Type B pancreatic cell (in vitro differentiated cells): ENCODE measurements at regions not wholly inside any gene's neighbourhood (a gene's known extent, or its start where the extent isn't known, plus 50 kb on each side); places are given as distances from the start of the nearest gene placed in this dataset.

Experiments
- DNase-seq: peaks from one replicate; pipeline ENCODE4 v3.0.0; 2021; ENCODE audit warnings: mixed read lengths; ENCODE audit not compliant: unreplicated experiment; ENCODE audit errors: extremely low spot score
- H3K27ac Mint-ChIP-seq: 2 replicates; pipeline ENCODE4 v1.8.0; 2021; ENCODE audit warnings: mild to moderate bottlenecking, mixed read lengths
- H3K27me3 Mint-ChIP-seq: 2 replicates; pipeline ENCODE4 v1.8.0; 2021; ENCODE audit warnings: mixed read lengths
- H3K36me3 Mint-ChIP-seq: 2 replicates; pipeline ENCODE4 v1.8.0; 2021; ENCODE audit warnings: mixed read lengths
- H3K4me1 Mint-ChIP-seq: one replicate; pipeline ENCODE4 v1.8.0; 2021; ENCODE audit warnings: mixed read lengths; ENCODE audit not compliant: unreplicated experiment
- H3K4me3 Mint-ChIP-seq: 2 replicates; pipeline ENCODE4 v1.8.0; 2021; ENCODE audit warnings: mild to moderate bottlenecking, mixed read lengths
- H3K9me3 Mint-ChIP-seq: 2 replicates; pipeline ENCODE4 v1.8.0; 2021; ENCODE audit warnings: mixed read lengths
- TF ChIP-seq, protein P1 (sequence below): fragments of 200-600 bp; sonication (generic); conservative IDR thresholded peaks from 2 replicates; pipeline ENCODE4 v1.5.0; 2021; ENCODE audit warnings: antibody characterized with exemption, mild to moderate bottlenecking

DNA sequence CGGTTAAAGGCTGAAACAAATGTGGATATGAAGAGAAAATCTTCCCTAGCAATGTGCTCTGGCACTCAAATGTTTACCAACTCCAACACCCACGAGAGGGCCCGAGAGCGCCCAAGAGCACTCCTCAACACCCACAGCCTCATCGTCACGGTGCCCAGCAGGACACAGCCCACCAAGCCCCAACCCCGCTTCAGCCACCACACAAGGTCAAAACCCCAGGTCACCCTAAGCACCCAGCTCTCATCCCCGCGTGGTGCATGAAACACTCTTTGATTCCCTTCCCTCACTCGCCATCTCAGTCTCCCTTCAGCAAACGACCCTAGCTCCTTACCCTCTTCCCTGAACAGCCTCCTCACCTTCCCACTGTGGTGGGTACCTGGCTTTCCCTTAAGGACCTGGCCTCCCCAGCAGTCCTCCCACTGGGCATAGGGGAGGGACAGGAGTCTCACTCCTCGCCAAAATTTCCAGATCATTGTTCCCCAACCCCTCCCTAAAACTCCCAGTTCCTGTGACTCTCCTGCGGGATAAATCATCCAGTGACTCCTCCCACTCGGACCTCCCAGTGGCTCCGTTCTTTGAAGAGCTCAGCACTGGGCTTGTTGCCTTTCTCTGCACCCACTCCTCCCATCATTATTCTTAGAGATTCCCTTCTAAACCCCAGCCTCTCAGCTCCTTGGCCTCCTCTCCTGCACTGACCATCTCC lies 170.4 kb upstream of the SYT6 start:
- Mint-ChIP-seq H3K4me3 (no peak overlapping the region), H3K4me1 (no peaks in the 10 kb centered on the region), H3K27ac (no peak overlapping the region), H3K27me3 (peaks cover 4% of the 10 kb centered on the region), H3K9me3 (no peaks in the 10 kb centered on the region), H3K36me3 (no peaks in the 10 kb centered on the region)
- DNase-seq: no peak
- TF ChIP-seq, protein P1, sequence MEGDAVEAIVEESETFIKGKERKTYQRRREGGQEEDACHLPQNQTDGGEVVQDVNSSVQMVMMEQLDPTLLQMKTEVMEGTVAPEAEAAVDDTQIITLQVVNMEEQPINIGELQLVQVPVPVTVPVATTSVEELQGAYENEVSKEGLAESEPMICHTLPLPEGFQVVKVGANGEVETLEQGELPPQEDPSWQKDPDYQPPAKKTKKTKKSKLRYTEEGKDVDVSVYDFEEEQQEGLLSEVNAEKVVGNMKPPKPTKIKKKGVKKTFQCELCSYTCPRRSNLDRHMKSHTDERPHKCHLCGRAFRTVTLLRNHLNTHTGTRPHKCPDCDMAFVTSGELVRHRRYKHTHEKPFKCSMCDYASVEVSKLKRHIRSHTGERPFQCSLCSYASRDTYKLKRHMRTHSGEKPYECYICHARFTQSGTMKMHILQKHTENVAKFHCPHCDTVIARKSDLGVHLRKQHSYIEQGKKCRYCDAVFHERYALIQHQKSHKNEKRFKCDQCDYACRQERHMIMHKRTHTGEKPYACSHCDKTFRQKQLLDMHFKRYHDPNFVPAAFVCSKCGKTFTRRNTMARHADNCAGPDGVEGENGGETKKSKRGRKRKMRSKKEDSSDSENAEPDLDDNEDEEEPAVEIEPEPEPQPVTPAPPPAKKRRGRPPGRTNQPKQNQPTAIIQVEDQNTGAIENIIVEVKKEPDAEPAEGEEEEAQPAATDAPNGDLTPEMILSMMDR: no peak

DNA sequence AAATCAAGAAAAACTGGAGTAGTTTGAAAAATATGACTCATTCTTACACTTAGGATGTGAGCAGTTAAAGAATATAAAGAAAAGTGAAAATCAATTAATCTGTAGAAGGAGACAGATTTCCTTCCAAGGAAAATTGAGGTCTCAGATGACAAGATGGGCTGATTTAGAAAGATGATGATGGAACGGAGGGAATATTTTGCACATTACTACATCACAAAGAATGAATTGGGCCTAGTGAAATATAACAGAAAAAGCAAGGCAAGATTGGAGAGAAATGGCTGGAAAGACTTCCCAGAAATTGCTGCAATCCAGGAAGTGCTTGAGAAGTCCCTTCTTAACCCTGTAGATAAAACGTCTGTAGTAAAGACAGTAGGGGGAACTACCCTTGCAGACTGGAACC lies 169.1 kb upstream of the SYT6 start:
- TF ChIP-seq, protein P1: no peak
- Mint-ChIP-seq H3K27me3 (peaks cover under 1% of the 10 kb centered on the region), H3K27ac (no peak overlapping the region), H3K4me3 (no peak overlapping the region), H3K36me3 (no peaks in the 10 kb centered on the region), H3K4me1 (no peaks in the 10 kb centered on the region), H3K9me3 (no peaks in the 10 kb centered on the region)
- no peak for DNase-seq

DNA sequence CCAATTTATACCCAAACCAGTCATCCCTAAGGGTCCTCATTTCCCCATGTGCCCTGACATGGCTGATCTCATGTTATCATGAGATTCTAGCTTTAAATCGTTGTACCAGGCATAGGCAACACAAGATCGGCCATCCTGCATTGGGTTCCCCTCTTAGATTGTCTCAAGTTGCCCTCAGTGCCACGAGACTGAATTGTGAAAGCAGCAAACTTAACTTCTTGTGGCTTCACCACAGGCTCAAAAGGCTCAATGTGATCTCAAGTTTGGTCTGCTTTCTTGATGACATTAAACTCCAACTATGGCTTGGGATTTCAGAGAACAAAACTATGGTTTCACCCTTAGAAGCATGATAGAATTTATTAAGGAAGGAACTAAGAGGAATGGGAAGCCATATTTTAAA lies 168.5 kb upstream of the SYT6 start:
- no peak overlapping the region for H3K4me3 Mint-ChIP-seq
- no peaks in the 10 kb centered on the region for H3K4me1 Mint-ChIP-seq
- no peak for DNase-seq
- H3K9me3 Mint-ChIP-seq: no peaks in the 10 kb centered on the region
- H3K36me3 Mint-ChIP-seq: no peaks in the 10 kb centered on the region
- TF ChIP-seq, protein P1: no peak
- no peaks in the 10 kb centered on the region for H3K27me3 Mint-ChIP-seq
- no peak overlapping the region for H3K27ac Mint-ChIP-seq

DNA sequence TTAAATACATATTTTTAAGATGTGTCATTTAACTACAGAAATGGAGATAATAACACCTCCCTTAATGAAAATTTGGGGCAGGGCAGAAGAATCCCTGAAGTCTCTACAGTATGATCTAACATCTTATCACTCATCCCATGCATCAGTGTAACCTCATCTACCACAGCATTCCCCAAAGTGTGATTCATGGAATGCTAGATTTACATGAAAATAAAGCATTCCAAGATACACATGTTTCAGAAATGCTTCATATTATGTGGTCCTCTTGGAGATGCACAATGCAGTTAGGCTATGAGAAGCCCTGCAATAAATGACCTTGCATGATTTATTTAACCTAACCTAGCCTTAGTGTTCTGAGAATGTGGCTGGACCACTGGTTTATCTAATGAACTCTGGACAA lies 166.9 kb upstream of the SYT6 start:
- TF ChIP-seq, protein P1: no peak
- Mint-ChIP-seq H3K4me1 (no peaks in the 10 kb centered on the region), H3K27me3 (no peaks in the 10 kb centered on the region), H3K9me3 (no peaks in the 10 kb centered on the region), H3K36me3 (no peaks in the 10 kb centered on the region), H3K27ac (no peak overlapping the region), H3K4me3 (no peak overlapping the region)
- no peak for DNase-seq

DNA sequence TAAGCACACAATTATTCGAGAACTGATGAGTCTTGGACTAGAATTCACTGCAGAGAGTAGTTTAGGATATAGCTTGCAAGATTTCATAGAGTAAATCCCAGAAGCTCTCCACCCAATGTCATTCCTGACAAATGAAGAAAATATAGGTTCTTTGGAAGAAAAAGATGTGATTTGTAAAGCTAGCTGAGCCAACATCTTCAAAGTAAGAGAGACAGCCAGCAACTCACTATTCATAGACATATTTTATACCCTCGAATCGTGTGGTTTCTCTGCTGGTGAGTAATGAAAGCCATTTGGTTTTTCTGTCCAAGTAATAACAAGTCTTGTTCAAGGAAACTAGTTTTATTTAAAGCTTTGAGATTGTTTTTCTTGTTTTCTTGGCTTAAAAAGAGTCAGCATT lies 165.7 kb upstream of the SYT6 start:
- no peaks in the 10 kb centered on the region for H3K9me3 Mint-ChIP-seq
- no peaks in the 10 kb centered on the region for H3K36me3 Mint-ChIP-seq
- DNase-seq: no peak
- no peaks in the 10 kb centered on the region for H3K4me1 Mint-ChIP-seq
- TF ChIP-seq, protein P1: no peak
- no peaks in the 10 kb centered on the region for H3K27me3 Mint-ChIP-seq
- no peak overlapping the region for H3K27ac Mint-ChIP-seq
- no peak overlapping the region for H3K4me3 Mint-ChIP-seq

DNA sequence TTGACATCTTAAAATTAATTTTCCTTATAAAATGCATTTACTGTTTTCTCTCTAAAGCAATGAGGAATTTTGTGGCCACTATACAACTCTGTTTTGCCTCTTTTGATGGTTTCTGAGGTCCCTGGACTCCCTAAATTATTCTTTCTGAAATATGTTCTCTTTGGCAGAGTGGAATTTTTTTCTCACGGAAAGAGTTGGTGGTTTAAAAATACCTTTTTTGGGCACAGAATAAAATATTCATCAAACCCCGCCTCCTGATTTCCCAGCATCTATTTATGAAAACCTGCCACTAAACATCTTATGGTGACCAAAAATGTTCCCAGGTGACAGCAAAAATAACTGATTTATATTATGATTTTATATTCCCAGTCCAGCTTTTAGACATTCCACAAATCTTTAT lies 165.3 kb upstream of the SYT6 start:
- H3K4me3 Mint-ChIP-seq: no peak overlapping the region

More for the DNA sequence above, 165.3 kb upstream of the SYT6 start:
- no peaks in the 10 kb centered on the region for H3K36me3 Mint-ChIP-seq
- H3K4me1 Mint-ChIP-seq: no peaks in the 10 kb centered on the region
- H3K27ac Mint-ChIP-seq: no peak overlapping the region
- no peaks in the 10 kb centered on the region for H3K27me3 Mint-ChIP-seq
- TF ChIP-seq, protein P1: no peak
- no peak for DNase-seq
- H3K9me3 Mint-ChIP-seq: peaks cover 4% of the 10 kb centered on the region
